HuH-7.5 (cell line): ENCODE measurements at regions not wholly inside any gene's neighbourhood (a gene's known extent, or its start where the extent isn't known, plus 50 kb on each side); places are given as distances from the start of the nearest gene placed in this dataset.
A peak's percentile ranks its signal among the peaks of the same experiment; 100 is the strongest.
"Not testable (repeated sequence)": the region's sequence is repeated elsewhere in the genome, so short reads cannot be mapped to it uniquely, and the experiment has no call there.

Source experiments
- DNase-seq: peaks from one replicate; pipeline ENCODE4 v3.0.0; 2011; ENCODE audit warnings: low spot score

- DNase-seq = no peak
Observed at GRCh38 chr1:218494449-218494852, 149.3 kb downstream of the TGFB2 start.

- DNase-seq = no peak
Observed at GRCh38 chr1:218495931-218496330, 150.8 kb downstream of the TGFB2 start.

- no peak for DNase-seq
Observed at GRCh38 chr1:218496561-218496960, 151.4 kb downstream of the TGFB2 start.

- DNase-seq = no peak
Observed at GRCh38 chr1:218498056-218498938, 153.2 kb downstream of the TGFB2 start.

- DNase-seq = no peak
Observed at GRCh38 chr1:218499011-218499691, 154.0 kb downstream of the TGFB2 start.

GRCh38 chr1:218499911-218500310 lies 154.8 kb downstream of the TGFB2 start:
- no peak for DNase-seq

GRCh38 chr1:218501161-218501560 lies 156.0 kb downstream of the TGFB2 start:
- DNase-seq = no peak

- DNase-seq = no peak
Observed at GRCh38 chr1:218502383-218502782, 157.2 kb downstream of the TGFB2 start.

- no peak for DNase-seq
Observed at GRCh38 chr1:218503102-218503501, 158.0 kb downstream of the TGFB2 start.

GRCh38 chr1:218507355-218508002 lies 162.3 kb downstream of the TGFB2 start:
- DNase-seq = no peak

GRCh38 chr1:218510153-218510772 lies 165.1 kb downstream of the TGFB2 start:
- no peak for DNase-seq

GRCh38 chr1:218513328-218513727 lies 168.2 kb downstream of the TGFB2 start:
- DNase-seq = no peak

GRCh38 chr1:218514689-218515088 lies 169.6 kb downstream of the TGFB2 start:
- DNase-seq = no peak

GRCh38 chr1:218516526-218516925 lies 171.4 kb downstream of the TGFB2 start:
- no peak for DNase-seq

- DNase-seq = no peak
Observed at GRCh38 chr1:218517459-218517858, 172.3 kb downstream of the TGFB2 start.

- no peak for DNase-seq
Observed at GRCh38 chr1:218518216-218518740, 173.1 kb downstream of the TGFB2 start.

GRCh38 chr1:218520646-218521045 lies 175.5 kb downstream of the TGFB2 start:
- not testable (repeated sequence) for DNase-seq

- DNase-seq = peak; percentile 18
Observed at GRCh38 chr1:218521414-218522169, 176.5 kb downstream of the TGFB2 start.

- DNase-seq = no peak
Observed at GRCh38 chr1:218524526-218524925, 179.4 kb downstream of the TGFB2 start.

GRCh38 chr1:218525031-218525430 lies 179.9 kb downstream of the TGFB2 start:
- DNase-seq = no peak

- DNase-seq = no peak
Observed at GRCh38 chr1:218525451-218526197, 180.5 kb downstream of the TGFB2 start.
